Gastrocnemius medialis (tissue), 4 donors: ENCODE measurements at regions not wholly inside any gene's neighbourhood (a gene's known extent, or its start where the extent isn't known, plus 50 kb on each side); places are given as distances from the start of the nearest gene placed in this dataset.

Experiments used
- POLR2A ChIP-seq, 2 donors: fragments of 450-650 bp; IDR thresholded peaks; one replicate each; pipeline ENCODE4 v1.6.1; 2017; ENCODE audit warnings: antibody characterized with exemption in 2 of 2, mild to moderate bottlenecking in 2 of 2, moderate library complexity in 2 of 2
- TF ChIP-seq, protein P1 (sequence below), 5 experiments: fragments of 450-650 bp in 3 of 5; fragments of 200-600 bp in 2 of 5; sonication (generic) in 2 of 5; IDR thresholded peaks in 4 of 5; conservative IDR thresholded peaks in 1 of 5; 1 replicate in 4 of 5; 2 replicates in 1 of 5; pipeline ENCODE4 v1.5.1; 2016 to 2019; ENCODE audit warnings: antibody characterized with exemption in 5 of 5, mild to moderate bottlenecking in 3 of 5, moderate library complexity in 3 of 5

DNA sequence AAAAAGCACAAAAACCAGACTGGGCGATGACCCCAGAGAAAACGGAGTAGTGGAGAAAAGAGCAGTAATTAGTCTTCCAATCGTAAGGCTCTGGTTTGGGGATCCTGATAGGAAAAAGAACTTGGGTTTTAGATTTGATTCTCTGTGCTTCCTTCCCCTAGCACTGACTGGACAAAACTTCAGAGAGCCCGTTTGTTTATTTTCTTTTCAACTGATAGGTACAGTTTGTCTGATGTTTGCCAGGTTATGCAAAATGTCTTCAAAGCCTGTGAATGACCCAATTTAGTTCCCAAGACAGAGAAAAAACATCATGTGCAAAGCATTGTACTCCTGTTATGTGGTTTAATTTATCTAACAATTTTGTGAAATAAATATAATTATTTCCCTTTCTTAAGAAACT lies 151.1 kb upstream of the COX10 start:
- TF ChIP-seq, protein P1, sequence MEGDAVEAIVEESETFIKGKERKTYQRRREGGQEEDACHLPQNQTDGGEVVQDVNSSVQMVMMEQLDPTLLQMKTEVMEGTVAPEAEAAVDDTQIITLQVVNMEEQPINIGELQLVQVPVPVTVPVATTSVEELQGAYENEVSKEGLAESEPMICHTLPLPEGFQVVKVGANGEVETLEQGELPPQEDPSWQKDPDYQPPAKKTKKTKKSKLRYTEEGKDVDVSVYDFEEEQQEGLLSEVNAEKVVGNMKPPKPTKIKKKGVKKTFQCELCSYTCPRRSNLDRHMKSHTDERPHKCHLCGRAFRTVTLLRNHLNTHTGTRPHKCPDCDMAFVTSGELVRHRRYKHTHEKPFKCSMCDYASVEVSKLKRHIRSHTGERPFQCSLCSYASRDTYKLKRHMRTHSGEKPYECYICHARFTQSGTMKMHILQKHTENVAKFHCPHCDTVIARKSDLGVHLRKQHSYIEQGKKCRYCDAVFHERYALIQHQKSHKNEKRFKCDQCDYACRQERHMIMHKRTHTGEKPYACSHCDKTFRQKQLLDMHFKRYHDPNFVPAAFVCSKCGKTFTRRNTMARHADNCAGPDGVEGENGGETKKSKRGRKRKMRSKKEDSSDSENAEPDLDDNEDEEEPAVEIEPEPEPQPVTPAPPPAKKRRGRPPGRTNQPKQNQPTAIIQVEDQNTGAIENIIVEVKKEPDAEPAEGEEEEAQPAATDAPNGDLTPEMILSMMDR (IDR thresholded peaks at IDR 0.05 in 4 of 5, conservative IDR thresholded peaks at IDR 0.05 in 1 of 5) = no peak
- TF ChIP-seq POLR2A (IDR thresholded peaks at IDR 0.05) = no peak
